Forelimb muscle (tissue), 1 donor: ENCODE measurements at regions not wholly inside any gene's neighbourhood (a gene's known extent, or its start where the extent isn't known, plus 50 kb on each side); places are given as distances from the start of the nearest gene placed in this dataset.
A peak's percentile ranks its signal among the peaks of the same experiment; 100 is the strongest.
"Not testable (repeated sequence)": the region's sequence is repeated elsewhere in the genome, so short reads cannot be mapped to it uniquely, and the experiment has no call there.

Source experiments
- DNase-seq: peaks from one replicate; pipeline ENCODE4 v3.0.0-alpha.2; 2013; ENCODE audit warnings: low read depth

GRCh38 chr13:109702030-109702597 lies 84.3 kb downstream of the IRS2 start:
- not testable (repeated sequence) for DNase-seq

- peak; percentile 48 for DNase-seq
Measured at GRCh38 chr13:109700176-109700575, 86.2 kb downstream of the IRS2 start.

- DNase-seq: no peak
Measured at GRCh38 chr13:109699628-109700071, 86.7 kb downstream of the IRS2 start.

- DNase-seq: no peak
Measured at GRCh38 chr13:109698779-109699178, 87.6 kb downstream of the IRS2 start.

GRCh38 chr13:109697936-109698335 lies 88.4 kb downstream of the IRS2 start:
- DNase-seq: no peak

GRCh38 chr13:109695402-109696190 lies 90.8 kb downstream of the IRS2 start:
- DNase-seq: no peak

GRCh38 chr13:109694972-109695371 lies 91.4 kb downstream of the IRS2 start:
- no peak for DNase-seq

GRCh38 chr13:109693213-109693612 lies 93.2 kb downstream of the IRS2 start:
- DNase-seq: no peak

- DNase-seq: no peak
Measured at GRCh38 chr13:109691689-109692088, 94.7 kb downstream of the IRS2 start.

GRCh38 chr13:109687559-109688448 lies 98.6 kb downstream of the IRS2 start:
- DNase-seq: no peak

GRCh38 chr13:109685203-109685602 lies 101.2 kb downstream of the IRS2 start:
- no peak for DNase-seq

GRCh38 chr13:109684824-109685202 lies 101.6 kb downstream of the IRS2 start:
- peak; percentile 46 for DNase-seq

- no peak for DNase-seq
Measured at GRCh38 chr13:109684084-109684823, 102.1 kb downstream of the IRS2 start.

GRCh38 chr13:109682534-109683244 lies 103.7 kb downstream of the IRS2 start:
- no peak for DNase-seq

- DNase-seq: no peak
Measured at GRCh38 chr13:109680930-109681329, 105.5 kb downstream of the IRS2 start.

GRCh38 chr13:109680288-109680687 lies 106.1 kb downstream of the IRS2 start:
- no peak for DNase-seq

- no peak for DNase-seq
Measured at GRCh38 chr13:109678459-109678858, 107.9 kb downstream of the IRS2 start.

GRCh38 chr13:109677206-109677605 lies 109.2 kb downstream of the IRS2 start:
- no peak for DNase-seq

- DNase-seq: no peak
Measured at GRCh38 chr13:109673477-109673876, 112.9 kb downstream of the IRS2 start.

- DNase-seq: no peak
Measured at GRCh38 chr13:109672545-109672944, 113.8 kb downstream of the IRS2 start.

GRCh38 chr13:109671919-109672318 lies 114.5 kb downstream of the IRS2 start:
- no peak for DNase-seq
